ENCODE measurements at regions not wholly inside any gene's neighbourhood (a gene's known extent, or its start where the extent isn't known, plus 50 kb on each side); places are given as distances from the start of the nearest gene placed in this dataset.

DNA sequence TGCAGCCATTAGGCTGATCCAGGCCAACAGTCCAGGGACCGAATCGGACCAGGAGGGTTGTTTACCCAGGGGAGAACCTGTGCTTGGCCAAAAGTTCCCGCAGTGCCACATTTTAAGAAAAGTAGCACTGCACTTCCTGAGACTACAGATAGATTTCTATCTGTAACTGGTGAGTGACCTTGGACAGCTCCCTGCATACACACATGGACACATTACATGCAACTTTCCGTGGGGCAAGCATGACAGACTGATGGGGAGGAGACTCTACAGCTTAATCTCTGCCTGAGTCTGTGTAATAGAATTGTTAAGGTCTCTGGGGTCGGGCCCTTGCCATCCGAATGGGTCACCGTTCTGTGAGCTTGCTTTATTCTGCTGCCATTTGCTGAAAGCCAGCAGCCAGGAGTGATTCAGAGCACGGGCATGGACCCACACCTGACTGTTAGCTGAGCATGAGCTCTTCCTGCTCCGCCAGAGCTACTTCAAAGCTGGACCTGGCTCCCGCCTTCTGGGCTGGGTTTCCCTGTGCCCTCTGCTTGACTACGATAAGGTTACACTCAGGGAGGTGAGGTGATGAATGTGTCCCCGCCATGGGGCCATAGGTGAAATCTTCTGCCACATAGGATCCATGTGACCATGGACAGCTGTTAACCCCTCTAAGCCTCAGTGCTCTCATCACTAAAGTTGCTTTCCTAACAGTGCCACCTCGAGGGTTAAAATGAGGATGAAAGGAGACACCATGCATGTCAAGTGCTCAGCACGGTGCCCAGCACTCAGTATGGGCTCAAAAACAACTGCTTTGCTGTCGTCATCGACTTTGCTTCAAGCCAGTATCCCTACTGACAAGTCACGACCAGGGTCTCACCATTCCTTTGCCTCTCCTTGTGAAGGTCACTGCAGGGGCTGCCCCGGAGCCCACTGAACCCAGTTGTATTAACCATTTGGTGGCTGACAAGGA lies 200.0 kb downstream of the MELK start:
- TF ChIP-seq POU2F2 (IDR thresholded peaks at IDR 0.05; ENCODE audit: low read depth, low read length), result no peak
- DNase-seq (ENCODE audit: insufficient read length, low spot score) (no peak), FAIRE-seq (no peak)

DNA sequence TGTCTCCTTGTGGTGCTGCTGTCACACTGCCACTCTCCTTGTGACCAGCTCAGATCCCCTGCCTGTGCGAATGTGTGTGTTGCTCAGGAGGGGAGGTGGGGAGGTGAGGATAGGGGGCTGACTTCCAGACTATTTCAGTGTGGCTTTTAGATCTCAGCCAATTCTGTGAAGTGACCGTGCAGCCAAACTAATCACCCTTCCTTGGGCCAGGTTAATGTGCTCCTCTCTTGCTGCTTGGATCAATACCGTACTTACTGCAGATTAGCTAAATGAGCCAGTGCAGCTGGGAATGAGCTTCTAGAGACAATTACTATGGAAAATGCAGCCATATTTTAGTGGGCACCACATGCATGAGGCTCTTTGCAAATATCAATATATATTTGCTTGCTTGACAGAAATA lies 206.0 kb downstream of the MELK start:
- DNase-seq (ENCODE audit: insufficient read length, low spot score) (no peak), FAIRE-seq (no peak)
- TF ChIP-seq PAX5 (IDR thresholded peaks at IDR 0.05; ENCODE audit: insufficient read depth, low read length, severe bottlenecking) (no peak), POLR2A (IDR thresholded peaks at IDR 0.05; ENCODE audit: low read depth, low read length) (no peak), TAF1 (IDR thresholded peaks at IDR 0.05; ENCODE audit: low read depth, low read length) (no peak), SPI1 (IDR thresholded peaks at IDR 0.05; ENCODE audit: low read depth, low read length) (no peak), POLR2AphosphoS5 (IDR thresholded peaks at IDR 0.05; ENCODE audit: low read depth, low read length) (no peak), POU2F2 (IDR thresholded peaks at IDR 0.05; ENCODE audit: low read depth, low read length) (no peak)

GRCh38 chr9:36779582-36779981 lies 206.9 kb downstream of the MELK start:
- TF ChIP-seq POLR2A (IDR thresholded peaks at IDR 0.05; ENCODE audit: low read depth, low read length) (no peak), SPI1 (IDR thresholded peaks at IDR 0.05; ENCODE audit: low read depth, low read length) (no peak), POU2F2 (IDR thresholded peaks at IDR 0.05; ENCODE audit: low read depth, low read length) (no peak), TAF1 (IDR thresholded peaks at IDR 0.05; ENCODE audit: low read depth, low read length) (no peak), PAX5 (IDR thresholded peaks at IDR 0.05; ENCODE audit: insufficient read depth, low read length, severe bottlenecking) (no peak), POLR2AphosphoS5 (IDR thresholded peaks at IDR 0.05; ENCODE audit: low read depth, low read length) (no peak)
- FAIRE-seq (no peak), DNase-seq (ENCODE audit: insufficient read length, low spot score) (no peak)

DNA sequence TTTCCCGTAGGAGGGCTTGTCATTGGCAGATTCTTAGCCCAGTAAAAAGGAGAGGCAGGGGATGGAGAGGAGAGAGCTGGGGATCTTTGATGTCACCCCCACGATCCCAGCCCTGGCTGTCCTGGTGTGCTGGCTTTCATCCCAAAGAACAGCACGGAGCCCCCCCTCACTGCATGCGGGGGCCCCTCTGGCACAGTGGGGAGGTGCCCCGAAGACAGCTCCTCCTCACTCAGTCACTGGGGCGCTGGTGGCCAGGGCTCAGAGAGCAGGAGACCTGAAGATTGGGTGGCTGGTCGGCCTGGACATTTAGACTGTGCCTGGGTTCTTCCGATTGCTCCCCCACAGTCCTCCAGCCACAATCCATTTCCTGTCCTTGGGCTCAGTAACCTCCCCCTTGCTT lies 207.5 kb downstream of the MELK start:
- TF ChIP-seq POU2F2 (IDR thresholded peaks at IDR 0.05; ENCODE audit: low read depth, low read length) (no peak), SPI1 (IDR thresholded peaks at IDR 0.05; ENCODE audit: low read depth, low read length) (no peak)
- no peak for FAIRE-seq

GRCh38 chr9:36781533-36781932 lies 208.8 kb downstream of the MELK start:
- no peak for FAIRE-seq
- TF ChIP-seq POU2F2 (IDR thresholded peaks at IDR 0.05; ENCODE audit: low read depth, low read length) (no peak), TAF1 (IDR thresholded peaks at IDR 0.05; ENCODE audit: low read depth, low read length) (no peak), SPI1 (IDR thresholded peaks at IDR 0.05; ENCODE audit: low read depth, low read length) (no peak), POLR2AphosphoS5 (IDR thresholded peaks at IDR 0.05; ENCODE audit: low read depth, low read length) (no peak), PAX5 (IDR thresholded peaks at IDR 0.05; ENCODE audit: insufficient read depth, low read length, severe bottlenecking) (no peak), POLR2A (IDR thresholded peaks at IDR 0.05; ENCODE audit: low read depth, low read length) (no peak)
- no peak for DNase-seq (ENCODE audit: insufficient read length, low spot score)

More for the DNA sequence above, 207.5 kb downstream of the MELK start:
- DNase-seq (ENCODE audit: insufficient read length, low spot score), result no peak

All from GM12891 (cell line).